Astrocyte of the cerebellum (primary cell): ENCODE measurements at regions not wholly inside any gene's neighbourhood (a gene's known extent, or its start where the extent isn't known, plus 50 kb on each side); places are given as distances from the start of the nearest gene placed in this dataset.

Experiments
- DNase-seq: peaks from one replicate; pipeline ENCODE4 v3.0.0-alpha.2; 2011; ENCODE audit warnings: low read depth
- H3K4me3 ChIP-seq: 2 replicates; pipeline ENCODE4 v1.5.1; 2011; ENCODE audit warnings: mild to moderate bottlenecking, low read depth, low read length, moderate library complexity
- in situ Hi-C: cut with HindIII; loops from 2 replicates; pipeline ENCODE4 v1.10.0; 2017; ENCODE audit warnings: low sequenced_read_pairs
- TF ChIP-seq, protein P1 (sequence below): IDR thresholded peaks from 2 replicates; pipeline ENCODE4 v1.5.1; 2012; ENCODE audit warnings: low read length, low read depth, moderate library complexity, mild to moderate bottlenecking; ENCODE audit errors: missing control alignments

DNA sequence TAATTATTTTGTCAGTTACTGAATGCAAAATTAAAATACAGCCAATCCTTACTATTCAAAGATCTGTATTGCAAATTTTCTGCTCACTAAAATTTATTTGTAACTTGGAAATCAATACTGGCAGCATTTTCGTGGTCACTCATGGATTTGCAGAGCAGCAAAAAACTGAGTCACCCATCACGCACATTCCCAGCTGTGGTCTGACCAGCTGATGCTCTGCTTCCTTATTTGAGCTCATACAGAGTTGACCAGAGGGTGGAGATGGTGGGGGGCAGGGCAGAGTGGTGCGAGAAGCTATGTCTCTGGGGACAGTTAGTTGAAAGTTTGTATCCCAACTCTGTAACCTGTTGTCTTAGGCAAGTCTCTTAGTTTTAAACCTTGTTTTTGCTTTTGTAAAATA lies 214.8 kb downstream of the SPCS3 start:
- in situ Hi-C loops = no loop called here
- H3K4me3 ChIP-seq = no peak overlapping the region
- peak; percentile 78 for DNase-seq
- TF ChIP-seq, protein P1, sequence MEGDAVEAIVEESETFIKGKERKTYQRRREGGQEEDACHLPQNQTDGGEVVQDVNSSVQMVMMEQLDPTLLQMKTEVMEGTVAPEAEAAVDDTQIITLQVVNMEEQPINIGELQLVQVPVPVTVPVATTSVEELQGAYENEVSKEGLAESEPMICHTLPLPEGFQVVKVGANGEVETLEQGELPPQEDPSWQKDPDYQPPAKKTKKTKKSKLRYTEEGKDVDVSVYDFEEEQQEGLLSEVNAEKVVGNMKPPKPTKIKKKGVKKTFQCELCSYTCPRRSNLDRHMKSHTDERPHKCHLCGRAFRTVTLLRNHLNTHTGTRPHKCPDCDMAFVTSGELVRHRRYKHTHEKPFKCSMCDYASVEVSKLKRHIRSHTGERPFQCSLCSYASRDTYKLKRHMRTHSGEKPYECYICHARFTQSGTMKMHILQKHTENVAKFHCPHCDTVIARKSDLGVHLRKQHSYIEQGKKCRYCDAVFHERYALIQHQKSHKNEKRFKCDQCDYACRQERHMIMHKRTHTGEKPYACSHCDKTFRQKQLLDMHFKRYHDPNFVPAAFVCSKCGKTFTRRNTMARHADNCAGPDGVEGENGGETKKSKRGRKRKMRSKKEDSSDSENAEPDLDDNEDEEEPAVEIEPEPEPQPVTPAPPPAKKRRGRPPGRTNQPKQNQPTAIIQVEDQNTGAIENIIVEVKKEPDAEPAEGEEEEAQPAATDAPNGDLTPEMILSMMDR = no peak

DNA sequence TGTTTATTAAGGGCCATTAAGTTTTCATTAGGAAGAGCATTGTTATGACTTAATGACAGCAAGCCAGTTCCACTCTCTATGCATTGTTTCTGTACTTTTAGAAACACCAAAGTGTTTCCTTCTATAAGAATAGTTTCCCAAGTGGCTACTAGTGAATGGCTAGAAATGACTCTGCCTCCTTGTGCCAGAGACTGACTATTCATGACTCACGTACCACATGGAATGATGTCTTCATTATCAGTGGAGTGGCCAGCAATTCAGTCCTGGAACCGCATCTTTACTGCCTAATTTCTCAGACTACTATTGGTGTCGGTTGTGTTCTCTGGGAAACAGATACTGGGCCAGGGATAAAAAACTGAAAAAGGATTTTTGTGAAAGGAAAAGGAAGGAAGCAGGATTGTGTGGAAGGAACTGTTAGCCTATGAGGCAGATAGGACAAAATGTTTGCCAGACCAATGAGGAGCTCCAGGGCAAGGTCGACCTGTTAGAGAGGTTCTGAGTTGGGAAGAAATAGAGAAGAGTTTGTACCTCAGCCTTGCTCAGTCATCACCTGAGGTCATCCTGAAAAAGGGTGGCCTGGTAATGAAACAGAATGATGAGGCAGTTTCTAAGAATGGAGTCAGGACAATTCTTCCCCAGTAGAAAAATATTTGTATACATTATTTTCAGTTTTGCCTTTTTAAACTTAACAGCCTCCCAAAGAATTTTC lies 218.6 kb downstream of the SPCS3 start:
- TF ChIP-seq, protein P1 = no peak
- in situ Hi-C loops = no loop called here
- H3K4me3 ChIP-seq = no peak overlapping the region
- DNase-seq = peak; percentile 85

DNA sequence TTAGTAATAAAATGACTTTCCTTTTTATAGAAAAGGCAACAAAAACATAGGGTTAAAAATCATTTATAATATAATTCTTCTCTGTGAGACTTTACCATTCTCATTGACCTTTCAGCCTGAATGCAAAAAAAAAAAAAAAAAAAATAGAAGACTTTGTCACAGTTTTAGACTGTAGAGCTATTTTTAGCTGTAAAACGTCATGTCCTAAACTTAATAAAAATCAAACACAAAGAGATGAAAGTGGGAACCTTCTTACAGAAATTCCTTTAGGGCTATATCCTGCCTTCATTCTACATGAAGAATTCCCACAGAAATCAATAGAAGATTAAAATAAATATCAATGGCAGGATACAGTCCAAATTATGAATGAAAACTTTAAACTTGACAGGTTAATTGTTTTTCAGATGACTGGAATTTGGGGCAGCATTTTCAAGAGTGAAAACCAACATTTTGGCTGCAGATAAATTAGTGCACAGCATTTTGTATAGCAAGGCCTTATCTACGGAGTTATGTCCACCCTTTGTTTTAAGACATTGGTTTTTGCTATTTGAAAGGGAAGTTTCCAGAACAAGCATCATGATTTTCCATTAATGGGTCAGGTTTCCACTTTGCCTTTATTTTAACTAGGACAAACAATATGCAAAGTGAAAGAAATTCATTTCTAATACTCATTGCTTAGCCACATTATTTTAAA lies 219.5 kb downstream of the SPCS3 start:
- no peak for DNase-seq
- TF ChIP-seq, protein P1 = no peak
- in situ Hi-C loops = no loop called here

DNA sequence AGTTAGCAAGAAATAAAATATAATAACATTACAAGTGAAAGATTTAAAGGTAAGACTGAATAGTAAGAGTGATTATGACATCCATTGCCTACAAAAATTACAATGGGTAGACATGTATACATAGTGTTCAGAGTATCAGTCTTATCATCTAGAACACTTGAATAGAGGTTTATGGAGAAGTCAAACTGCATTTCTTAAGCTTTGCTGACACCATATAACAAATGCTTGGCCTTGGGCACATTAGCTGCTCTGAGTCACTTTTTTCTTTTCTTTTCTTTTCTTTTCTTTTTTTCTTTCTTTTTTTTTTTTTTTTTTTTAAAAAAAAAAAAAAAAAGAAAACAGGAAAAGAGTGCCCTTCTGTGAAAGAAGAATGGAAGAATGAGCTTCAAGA lies 220.0 kb downstream of the SPCS3 start:
- TF ChIP-seq, protein P1 = no peak
- no peak overlapping the region for H3K4me3 ChIP-seq
- no peak for DNase-seq
- in situ Hi-C loops = no loop called here

More for the DNA sequence above, 219.5 kb downstream of the SPCS3 start:
- H3K4me3 ChIP-seq = no peak overlapping the region

DNA sequence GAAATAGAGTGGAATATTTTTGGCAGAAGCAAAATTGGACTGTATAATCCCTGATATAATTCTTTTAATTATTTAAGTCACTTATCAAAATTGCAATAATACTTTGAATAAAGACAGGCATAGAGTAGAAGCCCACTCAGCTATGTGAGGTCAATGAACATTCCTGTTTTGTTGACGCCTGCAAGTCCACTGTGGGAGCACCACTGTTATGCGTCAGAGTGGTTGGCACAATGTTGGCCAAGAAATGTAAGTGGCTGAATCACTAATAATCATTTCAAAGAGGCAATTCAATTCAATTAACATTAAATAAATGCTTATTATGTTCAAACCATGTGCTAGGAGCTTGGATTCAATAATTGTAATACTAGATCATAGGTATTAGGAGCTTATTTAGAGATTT lies 221.0 kb downstream of the SPCS3 start:
- in situ Hi-C loops = no loop called here
- DNase-seq = no peak
- TF ChIP-seq, protein P1 = no peak
- no peak overlapping the region for H3K4me3 ChIP-seq

DNA sequence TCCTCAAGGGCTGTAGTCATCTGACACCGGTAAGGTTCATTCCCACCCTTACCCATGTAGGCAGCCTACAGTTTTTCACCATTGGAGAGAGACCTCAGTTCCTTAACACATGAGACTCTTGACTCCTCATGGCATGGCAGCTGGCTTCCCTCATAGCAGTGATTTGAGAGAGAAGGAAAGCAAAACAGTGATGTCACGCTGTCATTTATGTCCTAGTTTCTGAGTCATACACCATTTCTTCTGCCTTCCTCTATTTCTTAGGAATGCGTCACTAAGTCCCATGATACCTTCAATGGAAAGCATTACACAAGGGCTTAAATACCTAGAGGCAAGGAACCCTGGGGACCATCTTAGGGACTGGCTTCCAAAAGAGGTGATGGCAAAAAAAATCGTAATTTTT lies 226.1 kb downstream of the SPCS3 start:
- TF ChIP-seq, protein P1 = no peak
- H3K4me3 ChIP-seq = no peak overlapping the region
- DNase-seq = no peak
- in situ Hi-C loops = no loop called here
